ENCODE measurements at regions not wholly inside any gene's neighbourhood (a gene's known extent, or its start where the extent isn't known, plus 50 kb on each side); places are given as distances from the start of the nearest gene placed in this dataset.

- Histone ChIP-seq H3K27me3 (no peaks in the 10 kb centered on the region), H3K4me3 (no peak overlapping the region), H3K9me3 (ENCODE audit: low read depth) (no peaks in the 10 kb centered on the region), H3K4me2 (no peak overlapping the region), H3K27ac (no peak overlapping the region), H3K79me2 (ENCODE audit: low read depth) (no peaks in the 10 kb centered on the region), H3K36me3 (no peaks in the 10 kb centered on the region), H2AFZ (replicated peaks) (no peak overlapping the region), H3K4me1 (peaks cover 8% of the 10 kb centered on the region), H4K20me1 (ENCODE audit: low read depth) (no peaks in the 10 kb centered on the region), H3F3A (ENCODE audit: low read depth) (no peaks in the 10 kb centered on the region), H3K9ac (no peak overlapping the region)
- Mint-ChIP-seq H3K27me3 (ENCODE audit: insufficient read depth, low read depth) (no peaks in the 10 kb centered on the region), H3K27ac (no peak overlapping the region), H3K4me3 (no peak overlapping the region), H3K4me1 (peaks cover 29% of the 10 kb centered on the region), H3K36me3 (no peaks in the 10 kb centered on the region), H3K9me3 (no peaks in the 10 kb centered on the region)
- TF ChIP-seq EZH2phosphoT487 (IDR thresholded peaks at IDR 0.05) (no peak), CTCF (IDR thresholded peaks at IDR 0.05) (no peak), EZH2 (IDR thresholded peaks at IDR 0.05) (no peak)
- DNase-seq (ENCODE audit: low spot score), result peak; percentile 38
These were observed 268.7 kb downstream of the MZT1 start for GRCh38 chr13:72458701-72459100.

GRCh38 chr13:72457151-72457550 lies 270.3 kb downstream of the MZT1 start:
- H3K4me3 ChIP-seq, result no peak overlapping the region
- no peaks in the 10 kb centered on the region for H3K79me2 ChIP-seq (ENCODE audit: low read depth)
- peaks cover 8% of the 10 kb centered on the region for H3K4me1 ChIP-seq
- Mint-ChIP-seq H3K4me3 (no peak overlapping the region), H3K36me3 (no peaks in the 10 kb centered on the region), H3K9me3 (no peaks in the 10 kb centered on the region), H3K4me1 (peaks cover 22% of the 10 kb centered on the region), H3K27me3 (ENCODE audit: insufficient read depth, low read depth) (no peaks in the 10 kb centered on the region), H3K27ac (no peak overlapping the region)
- no peaks in the 10 kb centered on the region for H3K27me3 ChIP-seq
- H3K9ac ChIP-seq, result no peak overlapping the region
- H2AFZ ChIP-seq (replicated peaks), result no peak overlapping the region
- no peaks in the 10 kb centered on the region for H3F3A ChIP-seq (ENCODE audit: low read depth)
- no peaks in the 10 kb centered on the region for H3K9me3 ChIP-seq (ENCODE audit: low read depth)
- no peak overlapping the region for H3K4me2 ChIP-seq
- H3K36me3 ChIP-seq, result no peaks in the 10 kb centered on the region
- no peaks in the 10 kb centered on the region for H4K20me1 ChIP-seq (ENCODE audit: low read depth)
- DNase-seq (ENCODE audit: low spot score), result no peak
- no peak overlapping the region for H3K27ac ChIP-seq
- TF ChIP-seq EZH2phosphoT487 (IDR thresholded peaks at IDR 0.05), result no peak
- no peak for TF ChIP-seq EZH2 (IDR thresholded peaks at IDR 0.05)
- TF ChIP-seq CTCF (IDR thresholded peaks at IDR 0.05), result no peak

- Histone ChIP-seq H3K27ac (no peak overlapping the region), H3K4me1 (peaks cover 8% of the 10 kb centered on the region), H2AFZ (replicated peaks) (no peak overlapping the region), H4K20me1 (ENCODE audit: low read depth) (no peaks in the 10 kb centered on the region), H3K36me3 (no peaks in the 10 kb centered on the region), H3K9me3 (ENCODE audit: low read depth) (no peaks in the 10 kb centered on the region), H3K27me3 (no peaks in the 10 kb centered on the region), H3K4me3 (no peak overlapping the region), H3F3A (ENCODE audit: low read depth) (no peaks in the 10 kb centered on the region), H3K9ac (no peak overlapping the region), H3K4me2 (no peak overlapping the region), H3K79me2 (ENCODE audit: low read depth) (no peaks in the 10 kb centered on the region)
- TF ChIP-seq EZH2 (IDR thresholded peaks at IDR 0.05), result no peak
- no peak for TF ChIP-seq EZH2phosphoT487 (IDR thresholded peaks at IDR 0.05)
- Mint-ChIP-seq H3K4me1 (peaks cover 21% of the 10 kb centered on the region), H3K4me3 (no peak overlapping the region), H3K36me3 (no peaks in the 10 kb centered on the region), H3K27me3 (ENCODE audit: insufficient read depth, low read depth) (no peaks in the 10 kb centered on the region), H3K27ac (no peak overlapping the region), H3K9me3 (no peaks in the 10 kb centered on the region)
- no peak for DNase-seq (ENCODE audit: low spot score)
These were observed 270.9 kb downstream of the MZT1 start for GRCh38 chr13:72456486-72456885.

GRCh38 chr13:72453161-72453560 lies 274.3 kb downstream of the MZT1 start:
- Histone ChIP-seq H3K9me3 (ENCODE audit: low read depth) (no peaks in the 10 kb centered on the region), H3K36me3 (no peaks in the 10 kb centered on the region)
- peaks cover 20% of the 10 kb centered on the region for H3K9me3 Mint-ChIP-seq

More at GRCh38 chr13:72453161-72453560, 274.3 kb downstream of the MZT1 start:
- no peak overlapping the region for H3K4me3 ChIP-seq
- no peak for DNase-seq (ENCODE audit: low spot score)
- H3K27ac Mint-ChIP-seq, result no peak overlapping the region
- no peak overlapping the region for H3K9ac ChIP-seq
- H3K36me3 Mint-ChIP-seq, result no peaks in the 10 kb centered on the region
- H3K4me3 Mint-ChIP-seq, result no peak overlapping the region
- no peaks in the 10 kb centered on the region for H3K27me3 Mint-ChIP-seq (ENCODE audit: insufficient read depth, low read depth)
- no peak overlapping the region for H2AFZ ChIP-seq (replicated peaks)
- H3K4me1 ChIP-seq, result peaks cover 1% of the 10 kb centered on the region
- H3K4me2 ChIP-seq, result no peak overlapping the region
- no peaks in the 10 kb centered on the region for H4K20me1 ChIP-seq (ENCODE audit: low read depth)
- H3K79me2 ChIP-seq (ENCODE audit: low read depth), result no peaks in the 10 kb centered on the region
- peaks cover 10% of the 10 kb centered on the region for H3K4me1 Mint-ChIP-seq
- H3K27me3 ChIP-seq, result no peaks in the 10 kb centered on the region
- TF ChIP-seq EZH2 (IDR thresholded peaks at IDR 0.05), result no peak
- TF ChIP-seq EZH2phosphoT487 (IDR thresholded peaks at IDR 0.05), result no peak
- TF ChIP-seq CTCF (IDR thresholded peaks at IDR 0.05), result no peak
- no peaks in the 10 kb centered on the region for H3F3A ChIP-seq (ENCODE audit: low read depth)
- no peak overlapping the region for H3K27ac ChIP-seq
